ENCODE measurements at regions not wholly inside any gene's neighbourhood (a gene's known extent, or its start where the extent isn't known, plus 50 kb on each side); places are given as distances from the start of the nearest gene placed in this dataset.

- Mint-ChIP-seq H3K27ac (ENCODE audit: low read depth, unreplicated experiment) (no peak overlapping the region), H3K4me3 (ENCODE audit: unreplicated experiment) (no peak overlapping the region), H3K36me3 (ENCODE audit: insufficient read depth, unreplicated experiment) (no peaks in the 10 kb centered on the region), H3K27me3 (ENCODE audit: insufficient read depth, unreplicated experiment) (no peaks in the 10 kb centered on the region), H3K4me1 (ENCODE audit: insufficient read depth, unreplicated experiment) (no peaks in the 10 kb centered on the region), H3K9me3 (ENCODE audit: unreplicated experiment) (peaks cover 15% of the 10 kb centered on the region)
- TF ChIP-seq, protein P1, sequence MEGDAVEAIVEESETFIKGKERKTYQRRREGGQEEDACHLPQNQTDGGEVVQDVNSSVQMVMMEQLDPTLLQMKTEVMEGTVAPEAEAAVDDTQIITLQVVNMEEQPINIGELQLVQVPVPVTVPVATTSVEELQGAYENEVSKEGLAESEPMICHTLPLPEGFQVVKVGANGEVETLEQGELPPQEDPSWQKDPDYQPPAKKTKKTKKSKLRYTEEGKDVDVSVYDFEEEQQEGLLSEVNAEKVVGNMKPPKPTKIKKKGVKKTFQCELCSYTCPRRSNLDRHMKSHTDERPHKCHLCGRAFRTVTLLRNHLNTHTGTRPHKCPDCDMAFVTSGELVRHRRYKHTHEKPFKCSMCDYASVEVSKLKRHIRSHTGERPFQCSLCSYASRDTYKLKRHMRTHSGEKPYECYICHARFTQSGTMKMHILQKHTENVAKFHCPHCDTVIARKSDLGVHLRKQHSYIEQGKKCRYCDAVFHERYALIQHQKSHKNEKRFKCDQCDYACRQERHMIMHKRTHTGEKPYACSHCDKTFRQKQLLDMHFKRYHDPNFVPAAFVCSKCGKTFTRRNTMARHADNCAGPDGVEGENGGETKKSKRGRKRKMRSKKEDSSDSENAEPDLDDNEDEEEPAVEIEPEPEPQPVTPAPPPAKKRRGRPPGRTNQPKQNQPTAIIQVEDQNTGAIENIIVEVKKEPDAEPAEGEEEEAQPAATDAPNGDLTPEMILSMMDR (IDR thresholded peaks at IDR 0.05; ENCODE audit: unreplicated experiment): no peak
- POLR2A ChIA-PET: no interaction called here
- intact Hi-C loops (cut with micrococcal nuclease): no loop called here
- no peak for DNase-seq (ENCODE audit: unreplicated experiment)
- BruUV-seq (replicated peaks): no TSS peak
- CTCF ChIA-PET: no interaction called here
These were observed 1080.8 kb downstream of the AMY1C start for GRCh38 chr1:104830534-104830933.

DNA sequence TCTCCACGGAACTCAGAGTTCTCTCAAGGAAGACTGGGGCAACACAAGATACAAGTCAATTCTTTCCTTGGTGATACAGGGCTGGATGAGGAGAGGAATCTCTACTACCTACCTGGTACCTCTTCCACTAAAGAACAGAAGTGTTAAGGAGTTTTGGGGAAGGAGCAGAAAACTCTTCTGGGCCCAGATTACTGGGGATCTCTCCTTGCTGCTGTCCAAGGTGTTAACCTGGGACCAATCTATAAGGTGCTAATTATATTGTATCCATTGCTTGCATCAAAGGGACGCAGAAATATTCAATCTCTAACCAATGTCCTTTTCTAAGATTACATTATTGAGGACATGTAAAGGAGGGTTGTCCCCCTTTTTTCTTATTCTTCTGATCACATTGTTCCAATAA, 1102.5 kb downstream of the AMY1C start:
- no peak overlapping the region for H3K4me3 Mint-ChIP-seq (ENCODE audit: unreplicated experiment)
- intact Hi-C loops (cut with micrococcal nuclease): no loop called here
- TF ChIP-seq, protein P1 (IDR thresholded peaks at IDR 0.05; ENCODE audit: unreplicated experiment): no peak
- no peaks in the 10 kb centered on the region for H3K9me3 Mint-ChIP-seq (ENCODE audit: unreplicated experiment)
- H3K27me3 Mint-ChIP-seq (ENCODE audit: insufficient read depth, unreplicated experiment): no peaks in the 10 kb centered on the region
- ChIA-PET POLR2A (interaction anchor here (0.6 kb wide), 1 partner anchor 994 kb away, joined by 3 read pairs; no protein-coding TSS in a partner anchor), CTCF (no interaction called here)
- H3K36me3 Mint-ChIP-seq (ENCODE audit: insufficient read depth, unreplicated experiment): no peaks in the 10 kb centered on the region
- no peaks in the 10 kb centered on the region for H3K4me1 Mint-ChIP-seq (ENCODE audit: insufficient read depth, unreplicated experiment)
- H3K27ac Mint-ChIP-seq (ENCODE audit: low read depth, unreplicated experiment): no peak overlapping the region
- BruUV-seq (replicated peaks): no TSS peak
- DNase-seq (ENCODE audit: unreplicated experiment): no peak

DNA sequence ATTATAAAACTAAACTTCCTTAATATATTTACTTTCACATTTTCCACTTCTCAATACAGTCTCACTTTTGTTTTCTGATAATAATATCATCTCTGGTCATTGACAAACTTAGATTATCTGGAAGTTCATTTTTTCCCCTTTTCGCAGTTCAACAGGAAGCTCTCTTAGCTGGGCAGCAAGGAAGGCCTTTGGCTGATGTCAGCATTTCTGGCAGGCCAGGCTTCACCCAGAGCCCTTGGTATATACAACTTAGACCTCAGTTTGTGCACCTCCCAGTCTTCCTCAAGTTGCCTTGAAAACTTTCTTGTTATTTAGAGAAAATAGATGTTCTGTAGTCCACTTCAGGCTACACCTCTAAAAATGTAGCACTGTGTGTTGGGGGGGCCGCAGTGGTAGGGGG, 1103.6 kb downstream of the AMY1C start:
- H3K27ac Mint-ChIP-seq (ENCODE audit: low read depth, unreplicated experiment): no peak overlapping the region
- H3K4me3 Mint-ChIP-seq (ENCODE audit: unreplicated experiment): no peak overlapping the region
- no peaks in the 10 kb centered on the region for H3K27me3 Mint-ChIP-seq (ENCODE audit: insufficient read depth, unreplicated experiment)
- BruUV-seq (replicated peaks): no TSS peak
- TF ChIP-seq, protein P1 (IDR thresholded peaks at IDR 0.05; ENCODE audit: unreplicated experiment): no peak
- intact Hi-C loops (cut with micrococcal nuclease): no loop called here
- no peak for DNase-seq (ENCODE audit: unreplicated experiment)
- H3K9me3 Mint-ChIP-seq (ENCODE audit: unreplicated experiment): no peaks in the 10 kb centered on the region
- CTCF ChIA-PET: no interaction called here
- POLR2A ChIA-PET: interaction anchor here (0.5 kb wide), 1 partner anchor 188 kb away, joined by 3 read pairs; no protein-coding TSS in a partner anchor
- H3K36me3 Mint-ChIP-seq (ENCODE audit: insufficient read depth, unreplicated experiment): no peaks in the 10 kb centered on the region
- H3K4me1 Mint-ChIP-seq (ENCODE audit: insufficient read depth, unreplicated experiment): no peaks in the 10 kb centered on the region

DNA sequence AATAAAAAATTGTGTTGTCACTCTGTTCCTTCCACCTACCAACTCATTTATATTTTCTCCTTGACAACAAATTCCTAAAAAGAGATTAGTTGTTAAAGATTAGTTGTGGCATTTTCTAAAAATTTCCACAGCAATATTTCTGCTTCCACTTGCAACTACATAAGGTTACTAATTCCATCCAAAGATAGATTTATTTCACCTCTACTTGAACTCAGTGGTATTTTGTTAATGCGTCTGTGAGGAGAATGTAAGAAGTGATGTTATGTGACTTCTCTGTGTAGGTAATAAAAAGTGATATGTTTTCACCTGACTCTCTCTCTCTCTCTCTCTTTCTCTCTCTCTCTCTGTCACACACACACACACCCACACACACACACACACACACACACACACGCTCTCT, 1104.8 kb downstream of the AMY1C start:
- H3K9me3 Mint-ChIP-seq (ENCODE audit: unreplicated experiment): no peaks in the 10 kb centered on the region
- H3K4me3 Mint-ChIP-seq (ENCODE audit: unreplicated experiment): no peak overlapping the region
- no peaks in the 10 kb centered on the region for H3K36me3 Mint-ChIP-seq (ENCODE audit: insufficient read depth, unreplicated experiment)
- POLR2A ChIA-PET: no interaction called here
- no peaks in the 10 kb centered on the region for H3K4me1 Mint-ChIP-seq (ENCODE audit: insufficient read depth, unreplicated experiment)
- CTCF ChIA-PET: interaction anchor here (0.6 kb wide), 1 partner anchor 90 kb away, joined by 3 read pairs; no protein-coding TSS in a partner anchor
- TF ChIP-seq, protein P1 (IDR thresholded peaks at IDR 0.05; ENCODE audit: unreplicated experiment): no peak
- H3K27ac Mint-ChIP-seq (ENCODE audit: low read depth, unreplicated experiment): no peak overlapping the region
- intact Hi-C loops (cut with micrococcal nuclease): no loop called here
- DNase-seq (ENCODE audit: unreplicated experiment): no peak
- no peaks in the 10 kb centered on the region for H3K27me3 Mint-ChIP-seq (ENCODE audit: insufficient read depth, unreplicated experiment)
- no TSS peak for BruUV-seq (replicated peaks)

Data from MCF 10A (cell line).